SK-N-SH (cell line): ENCODE measurements at regions not wholly inside any gene's neighbourhood (a gene's known extent, or its start where the extent isn't known, plus 50 kb on each side); places are given as distances from the start of the nearest gene placed in this dataset.

Source experiments
- CTCF ChIA-PET: fragments of 300-600, 350-600 bp; formaldehyde crosslinking; extraction: SDS; loops from one replicate; lab custom pipeline; 2021; lab: Yijun Ruan, JAX
- POLR2A ChIA-PET: fragments of 350-600 bp; sonication (Branson Sonifier 250); formaldehyde crosslinking; extraction: SDS; loops from one replicate; lab custom pipeline; 2020; ENCODE audit warnings: antibody characterized with exemption, inconsistent platforms; lab: Yijun Ruan, JAX
- DNase-seq: peaks from one replicate; pipeline ENCODE4 v3.0.0; 2012
- H2AFZ ChIP-seq: fragments of 200-600 bp; sonication (generic); 2 replicates; pipeline ENCODE4 v1.8.1; 2016; ENCODE audit warnings: antibody characterized with exemption, mild to moderate bottlenecking, low read depth
- H3F3A ChIP-seq: fragments of 200-600 bp; sonication (generic); replicated peaks from 2 replicates; pipeline ENCODE3; 2016; ENCODE audit warnings: antibody characterized with exemption, mild to moderate bottlenecking; ENCODE audit not compliant: insufficient read depth
- H3K27ac ChIP-seq, 2 experiments: fragments of 200-500 bp in 1 of 2; fragments of 200-600 bp in 1 of 2; sonication (Bioruptor generic) in 1 of 2; sonication (generic), shearing (Covaris generic) in 1 of 2; 2 replicates each; pipeline versions ENCODE4 v1.5.1 to v1.6.1; 2014 to 2016; ENCODE audit warnings: low read depth in 2 of 2, inconsistent platforms in 1 of 2, low read length in 1 of 2, mild to moderate bottlenecking in 1 of 2, mixed read lengths in 1 of 2
- H3K27me3 ChIP-seq: fragments of 200-600 bp; sonication (generic), shearing (Covaris generic); 2 replicates; pipeline ENCODE4 v1.6.1; 2016; ENCODE audit warnings: mixed run types; ENCODE audit not compliant: insufficient read depth
- H3K36me3 ChIP-seq, 2 experiments: fragments of 200-500 bp in 1 of 2; fragments of 200-600 bp in 1 of 2; sonication (Bioruptor generic) in 1 of 2; sonication (generic) in 1 of 2; replicated peaks in 1 of 2; 2 replicates each; pipeline versions ENCODE3 to v1.5.1; 2014 to 2016; ENCODE audit warnings: low read length in 1 of 2, mild to moderate bottlenecking in 1 of 2; ENCODE audit not compliant: insufficient read depth in 2 of 2, control insufficient read depth in 1 of 2
- H3K4me1 ChIP-seq, 2 experiments: fragments of 200-500 bp in 1 of 2; fragments of 200-600 bp in 1 of 2; sonication (Bioruptor generic) in 1 of 2; sonication (generic), shearing (Covaris generic) in 1 of 2; 2 replicates each; pipeline versions ENCODE4 v1.5.1 to v1.6.1; 2014 to 2016; ENCODE audit warnings: low read depth in 1 of 2, low read length in 1 of 2, mixed run types in 1 of 2; ENCODE audit not compliant: insufficient read depth in 2 of 2, control insufficient read depth in 1 of 2
- H3K4me2 ChIP-seq: fragments of 200-600 bp; sonication (generic), shearing (Covaris generic); 2 replicates; pipeline ENCODE4 v1.6.1; 2017; ENCODE audit warnings: mixed run types
- H3K4me3 ChIP-seq, 2 experiments: fragments of 200-500 bp in 1 of 2; fragments of 200-600 bp in 1 of 2; sonication (Bioruptor generic) in 1 of 2; sonication (generic), shearing (Covaris generic) in 1 of 2; 2 replicates each; pipeline versions ENCODE4 v1.5.1 to v1.8.1; 2014 to 2016; ENCODE audit warnings: low read depth in 2 of 2, inconsistent platforms in 1 of 2, low read length in 1 of 2, mild to moderate bottlenecking in 1 of 2, mixed read lengths in 1 of 2, moderate library complexity in 1 of 2
- H3K79me2 ChIP-seq: fragments of 200-600 bp; sonication (generic); 2 replicates; pipeline ENCODE4 v1.8.1; 2017; ENCODE audit warnings: mild to moderate bottlenecking; ENCODE audit not compliant: insufficient read depth
- H3K9ac ChIP-seq: fragments of 200-600 bp; sonication (generic); 2 replicates; pipeline ENCODE4 v1.6.1; 2017; ENCODE audit warnings: mixed run types
- H3K9me2 ChIP-seq: fragments of 200-600 bp; sonication (generic); 2 replicates; pipeline ENCODE4 v1.6.1; 2017; ENCODE audit warnings: mixed run types
- H3K9me3 ChIP-seq: fragments of 200-600 bp; sonication (generic); 2 replicates; pipeline ENCODE4 v1.6.1; 2017; ENCODE audit warnings: mixed run types, mild to moderate bottlenecking, moderate library complexity
- H4K20me1 ChIP-seq: fragments of 200-600 bp; sonication (generic); 2 replicates; pipeline ENCODE4 v1.6.1; 2017; ENCODE audit warnings: mild to moderate bottlenecking, mixed run types; ENCODE audit not compliant: insufficient read depth
- CHD2 ChIP-seq: fragments of 150-350 bp; IDR thresholded peaks from 2 replicates; pipeline ENCODE4 v1.6.1; 2018; ENCODE audit warnings: low read length; ENCODE audit not compliant: partially characterized antibody
- ELF1 ChIP-seq: IDR thresholded peaks from 2 replicates; pipeline ENCODE4 v1.4.0; 2012
- FOXJ3 ChIP-seq: sonication (generic); formaldehyde crosslinking; IDR thresholded peaks from 2 replicates; pipeline ENCODE4 v1.5.1; 2020; ENCODE audit warnings: mild to moderate bottlenecking, missing genetic modification reagents
- MEF2A ChIP-seq: IDR thresholded peaks from 2 replicates; pipeline ENCODE4 v1.4.0; 2012; ENCODE audit warnings: low read depth, borderline replicate concordance
- POLR2AphosphoS5 ChIP-seq: IDR thresholded peaks from 2 replicates; pipeline ENCODE4 v1.6.1; 2012; ENCODE audit warnings: low read depth, low read length
- TEAD4 ChIP-seq: IDR thresholded peaks from 2 replicates; pipeline ENCODE4 v1.4.0; 2012; ENCODE audit warnings: mild to moderate bottlenecking, borderline replicate concordance; ENCODE audit not compliant: insufficient read depth
- YY1 ChIP-seq: IDR thresholded peaks from 2 replicates; pipeline ENCODE4 v1.4.0; 2012; ENCODE audit warnings: low read depth, mild to moderate bottlenecking
- ZBTB33 ChIP-seq: IDR thresholded peaks from 2 replicates; pipeline ENCODE4 v1.4.0; 2012; ENCODE audit warnings: low read depth, borderline replicate concordance
- WGBS: methylation state at CpG from one replicate; pipeline ENCODE4 v1.1.6; 2017; ENCODE audit warnings: low lambda C conversion rate; 5-methylcytosine and 5-hydroxymethylcytosine counted together
- TF ChIP-seq, protein P1 (sequence below): IDR thresholded peaks from 2 replicates; pipeline ENCODE4 v1.4.0; 2012; ENCODE audit warnings: low read depth, borderline replicate concordance
- TF ChIP-seq, protein P2 (sequence below): IDR thresholded peaks from 2 replicates; pipeline ENCODE4 v1.6.1; 2012; ENCODE audit warnings: mild to moderate bottlenecking, low read depth, low read length, moderate library complexity
- TF ChIP-seq, protein P3 (sequence below): fragments of 200-600 bp; sonication (generic); IDR thresholded peaks from 2 replicates; pipeline ENCODE4 v1.6.1; 2017; ENCODE audit warnings: antibody characterized with exemption, mild to moderate bottlenecking, moderate library complexity
- TF ChIP-seq, protein P4 (sequence below): fragments of 150-350 bp; IDR thresholded peaks from 2 replicates; pipeline ENCODE4 v1.6.1; 2016; ENCODE audit warnings: mild to moderate bottlenecking, low read depth, low read length

- Histone ChIP-seq H3K4me2 (no peak overlapping the region), H3K4me3 (no peak overlapping the region), H3K9ac (no peak overlapping the region), H3K27ac (no peak overlapping the region), H3K4me1 (no peaks in the 10 kb centered on the region), H3K79me2 (no peaks in the 10 kb centered on the region), H3K9me3 (no peaks in the 10 kb centered on the region), H3F3A (no peaks in the 10 kb centered on the region), H3K9me2 (no peaks in the 10 kb centered on the region), H2AFZ (no peak overlapping the region), H4K20me1 (no peaks in the 10 kb centered on the region), H3K27me3 (no peaks in the 10 kb centered on the region), H3K36me3 (no peaks in the 10 kb centered on the region)
- ChIA-PET POLR2A (no interaction called here), CTCF (no interaction called here)
- no peak for TF ChIP-seq ELF1
- no peak for TF ChIP-seq CHD2
- no peak for TF ChIP-seq ZBTB33
- TF ChIP-seq, protein P1, sequence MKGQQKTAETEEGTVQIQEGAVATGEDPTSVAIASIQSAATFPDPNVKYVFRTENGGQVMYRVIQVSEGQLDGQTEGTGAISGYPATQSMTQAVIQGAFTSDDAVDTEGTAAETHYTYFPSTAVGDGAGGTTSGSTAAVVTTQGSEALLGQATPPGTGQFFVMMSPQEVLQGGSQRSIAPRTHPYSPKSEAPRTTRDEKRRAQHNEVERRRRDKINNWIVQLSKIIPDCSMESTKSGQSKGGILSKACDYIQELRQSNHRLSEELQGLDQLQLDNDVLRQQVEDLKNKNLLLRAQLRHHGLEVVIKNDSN, result no peak
- TF ChIP-seq TEAD4, result no peak
- TF ChIP-seq FOXJ3 (CRISPR knock-in tag), result no peak
- TF ChIP-seq MEF2A, result no peak
- TF ChIP-seq, protein P2, sequence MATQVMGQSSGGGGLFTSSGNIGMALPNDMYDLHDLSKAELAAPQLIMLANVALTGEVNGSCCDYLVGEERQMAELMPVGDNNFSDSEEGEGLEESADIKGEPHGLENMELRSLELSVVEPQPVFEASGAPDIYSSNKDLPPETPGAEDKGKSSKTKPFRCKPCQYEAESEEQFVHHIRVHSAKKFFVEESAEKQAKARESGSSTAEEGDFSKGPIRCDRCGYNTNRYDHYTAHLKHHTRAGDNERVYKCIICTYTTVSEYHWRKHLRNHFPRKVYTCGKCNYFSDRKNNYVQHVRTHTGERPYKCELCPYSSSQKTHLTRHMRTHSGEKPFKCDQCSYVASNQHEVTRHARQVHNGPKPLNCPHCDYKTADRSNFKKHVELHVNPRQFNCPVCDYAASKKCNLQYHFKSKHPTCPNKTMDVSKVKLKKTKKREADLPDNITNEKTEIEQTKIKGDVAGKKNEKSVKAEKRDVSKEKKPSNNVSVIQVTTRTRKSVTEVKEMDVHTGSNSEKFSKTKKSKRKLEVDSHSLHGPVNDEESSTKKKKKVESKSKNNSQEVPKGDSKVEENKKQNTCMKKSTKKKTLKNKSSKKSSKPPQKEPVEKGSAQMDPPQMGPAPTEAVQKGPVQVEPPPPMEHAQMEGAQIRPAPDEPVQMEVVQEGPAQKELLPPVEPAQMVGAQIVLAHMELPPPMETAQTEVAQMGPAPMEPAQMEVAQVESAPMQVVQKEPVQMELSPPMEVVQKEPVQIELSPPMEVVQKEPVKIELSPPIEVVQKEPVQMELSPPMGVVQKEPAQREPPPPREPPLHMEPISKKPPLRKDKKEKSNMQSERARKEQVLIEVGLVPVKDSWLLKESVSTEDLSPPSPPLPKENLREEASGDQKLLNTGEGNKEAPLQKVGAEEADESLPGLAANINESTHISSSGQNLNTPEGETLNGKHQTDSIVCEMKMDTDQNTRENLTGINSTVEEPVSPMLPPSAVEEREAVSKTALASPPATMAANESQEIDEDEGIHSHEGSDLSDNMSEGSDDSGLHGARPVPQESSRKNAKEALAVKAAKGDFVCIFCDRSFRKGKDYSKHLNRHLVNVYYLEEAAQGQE, result no peak
- no peak for TF ChIP-seq POLR2AphosphoS5
- TF ChIP-seq, protein P3, sequence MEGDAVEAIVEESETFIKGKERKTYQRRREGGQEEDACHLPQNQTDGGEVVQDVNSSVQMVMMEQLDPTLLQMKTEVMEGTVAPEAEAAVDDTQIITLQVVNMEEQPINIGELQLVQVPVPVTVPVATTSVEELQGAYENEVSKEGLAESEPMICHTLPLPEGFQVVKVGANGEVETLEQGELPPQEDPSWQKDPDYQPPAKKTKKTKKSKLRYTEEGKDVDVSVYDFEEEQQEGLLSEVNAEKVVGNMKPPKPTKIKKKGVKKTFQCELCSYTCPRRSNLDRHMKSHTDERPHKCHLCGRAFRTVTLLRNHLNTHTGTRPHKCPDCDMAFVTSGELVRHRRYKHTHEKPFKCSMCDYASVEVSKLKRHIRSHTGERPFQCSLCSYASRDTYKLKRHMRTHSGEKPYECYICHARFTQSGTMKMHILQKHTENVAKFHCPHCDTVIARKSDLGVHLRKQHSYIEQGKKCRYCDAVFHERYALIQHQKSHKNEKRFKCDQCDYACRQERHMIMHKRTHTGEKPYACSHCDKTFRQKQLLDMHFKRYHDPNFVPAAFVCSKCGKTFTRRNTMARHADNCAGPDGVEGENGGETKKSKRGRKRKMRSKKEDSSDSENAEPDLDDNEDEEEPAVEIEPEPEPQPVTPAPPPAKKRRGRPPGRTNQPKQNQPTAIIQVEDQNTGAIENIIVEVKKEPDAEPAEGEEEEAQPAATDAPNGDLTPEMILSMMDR, result no peak
- TF ChIP-seq, protein P4, sequence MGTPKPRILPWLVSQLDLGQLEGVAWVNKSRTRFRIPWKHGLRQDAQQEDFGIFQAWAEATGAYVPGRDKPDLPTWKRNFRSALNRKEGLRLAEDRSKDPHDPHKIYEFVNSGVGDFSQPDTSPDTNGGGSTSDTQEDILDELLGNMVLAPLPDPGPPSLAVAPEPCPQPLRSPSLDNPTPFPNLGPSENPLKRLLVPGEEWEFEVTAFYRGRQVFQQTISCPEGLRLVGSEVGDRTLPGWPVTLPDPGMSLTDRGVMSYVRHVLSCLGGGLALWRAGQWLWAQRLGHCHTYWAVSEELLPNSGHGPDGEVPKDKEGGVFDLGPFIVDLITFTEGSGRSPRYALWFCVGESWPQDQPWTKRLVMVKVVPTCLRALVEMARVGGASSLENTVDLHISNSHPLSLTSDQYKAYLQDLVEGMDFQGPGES, result no peak
- TF ChIP-seq YY1, result no peak
- WGBS, result 9% methylated on average over 1 of the region's 1 CpG
- no peak for DNase-seq
These were observed 298.8 kb downstream of the GBA3 start for GRCh38 chr4:22991576-22991975.
